IMR-90 (cell line): ENCODE measurements at regions not wholly inside any gene's neighbourhood (a gene's known extent, or its start where the extent isn't known, plus 50 kb on each side); places are given as distances from the start of the nearest gene placed in this dataset.

ENCODE experiments used
- ATAC-seq: fragments of 200-7000 bp; cut with Tn5 transposase; 2 replicates; pipeline ENCODE4 v1.9.1; 2020; ENCODE audit warnings: low read depth, mild to moderate bottlenecking, moderate library complexity
- BruUV-seq: library from RNA; stranded (reverse); fragments of 400-500 nt; replicated peaks from 2 replicates; lab custom pipeline; 2021; lab: Mats Ljungman, UMichigan
- CTCF ChIA-PET: fragments of 300-600 bp; formaldehyde crosslinking; extraction: SDS; loops from one replicate; lab custom pipeline; 2021; ENCODE audit warnings: antibody characterized with exemption; lab: Yijun Ruan, JAX
- POLR2A ChIA-PET: fragments of 300-600 bp; sonication (Branson Sonifier 250); formaldehyde crosslinking; loops from one replicate; lab custom pipeline; 2022; ENCODE audit warnings: antibody characterized with exemption; ENCODE audit not compliant: unreplicated experiment; lab: Charles Lee
- DNase-seq: peaks from one replicate; pipeline ENCODE4 v3.0.0; 2013
- H2AFZ ChIP-seq: replicated peaks from 2 replicates; pipeline ENCODE3; 2013; ENCODE audit warnings: low read length, mild to moderate bottlenecking; ENCODE audit not compliant: poor library complexity
- H2AK5ac ChIP-seq: 2 replicates; pipeline ENCODE4 v1.6.1; 2013; ENCODE audit warnings: low read depth, low read length, inconsistent platforms
- H2AK9ac ChIP-seq: replicated peaks from 2 replicates; pipeline ENCODE3; 2013; ENCODE audit warnings: mild to moderate bottlenecking, low read depth, low read length, moderate library complexity; ENCODE audit not compliant: poor library complexity
- H2BK120ac ChIP-seq: 2 replicates; pipeline ENCODE4 v1.6.1; 2013; ENCODE audit warnings: low read depth, low read length, inconsistent platforms
- H2BK15ac ChIP-seq: 3 replicates; pipeline ENCODE4 v1.6.1; 2013; ENCODE audit warnings: low read depth, low read length, inconsistent platforms
- H2BK20ac ChIP-seq: 2 replicates; pipeline ENCODE4 v1.6.1; 2013; ENCODE audit warnings: low read depth, mild to moderate bottlenecking, inconsistent platforms, low read length, moderate library complexity
- H2BK5ac ChIP-seq: 2 replicates; pipeline ENCODE4 v1.6.1; 2013; ENCODE audit warnings: mild to moderate bottlenecking, low read depth, low read length, inconsistent platforms; ENCODE audit not compliant: poor library complexity, severe bottlenecking
- H3K14ac ChIP-seq: replicated peaks from 2 replicates; pipeline ENCODE4 v1.6.1; 2013; ENCODE audit warnings: low read depth, low read length, inconsistent platforms
- H3K18ac ChIP-seq: 2 replicates; pipeline ENCODE4 v1.6.1; 2013; ENCODE audit warnings: low read depth, low read length, control low read depth
- H3K23ac ChIP-seq: 2 replicates; pipeline ENCODE4 v1.6.1; 2013; ENCODE audit warnings: low read depth, low read length, inconsistent platforms
- H3K27ac ChIP-seq: 2 replicates; pipeline ENCODE4 v1.5.1; 2013; ENCODE audit warnings: mild to moderate bottlenecking, control low read depth, low read length; ENCODE audit not compliant: insufficient read depth
- H3K27me3 ChIP-seq: 2 replicates; pipeline ENCODE4 v1.6.1; 2013; ENCODE audit warnings: low read length; ENCODE audit not compliant: control insufficient read depth, insufficient read depth
- H3K36me3 ChIP-seq: 2 replicates; pipeline ENCODE4 v1.6.1; 2013; ENCODE audit warnings: low read length, mixed read lengths; ENCODE audit not compliant: control insufficient read depth, insufficient read depth
- H3K4ac ChIP-seq: 2 replicates; pipeline ENCODE4 v1.6.1; 2013; ENCODE audit warnings: low read depth, low read length, inconsistent platforms
- H3K4me1 ChIP-seq: 2 replicates; pipeline ENCODE4 v1.6.1; 2013; ENCODE audit warnings: low read length, mixed read lengths; ENCODE audit not compliant: control insufficient read depth, insufficient read depth
- H3K4me2 ChIP-seq: 2 replicates; pipeline ENCODE4 v1.6.1; 2013; ENCODE audit warnings: low read depth, mild to moderate bottlenecking, control low read depth, low read length, moderate library complexity
- H3K4me3 ChIP-seq: 2 replicates; pipeline ENCODE4 v1.5.1; 2013; ENCODE audit warnings: low read depth, mild to moderate bottlenecking, control low read depth, low read length, moderate library complexity; ENCODE audit not compliant: insufficient read depth
- H3K56ac ChIP-seq: 2 replicates; pipeline ENCODE4 v1.6.1; 2013; ENCODE audit warnings: low read length, inconsistent platforms; ENCODE audit not compliant: insufficient read depth; ENCODE audit errors: extremely low read depth
- H3K79me1 ChIP-seq, 2 experiments: 2 replicates each; pipeline ENCODE4 v1.6.1; 2013; ENCODE audit warnings: low read length in 2 of 2, inconsistent platforms in 1 of 2, low read depth in 1 of 2
- H3K9ac ChIP-seq: 2 replicates; pipeline ENCODE4 v1.6.1; 2013; ENCODE audit warnings: low read depth, low read length, control low read depth
- H3K9me1 ChIP-seq: 2 replicates; pipeline ENCODE4 v1.6.1; 2013; ENCODE audit warnings: low read length, inconsistent platforms; ENCODE audit not compliant: insufficient read depth
- H3K9me3 ChIP-seq: 2 replicates; pipeline ENCODE4 v1.6.1; 2013; ENCODE audit warnings: low read length; ENCODE audit not compliant: control insufficient read depth, insufficient read depth
- H4K20me1 ChIP-seq: 2 replicates; pipeline ENCODE4 v1.6.1; 2013; ENCODE audit warnings: low read length, inconsistent platforms; ENCODE audit not compliant: insufficient read depth
- H4K5ac ChIP-seq: 2 replicates; pipeline ENCODE4 v1.6.1; 2013; ENCODE audit warnings: mild to moderate bottlenecking, low read depth, low read length, control low read depth
- H4K8ac ChIP-seq, 2 experiments: 2 replicates each; pipeline ENCODE4 v1.6.1; 2013; ENCODE audit warnings: low read depth in 2 of 2, low read length in 2 of 2, control low read depth in 1 of 2, inconsistent platforms in 1 of 2
- H4K91ac ChIP-seq: 2 replicates; pipeline ENCODE4 v1.6.1; 2013; ENCODE audit warnings: low read depth, low read length, inconsistent platforms; ENCODE audit not compliant: insufficient read depth
- BHLHE40 ChIP-seq: fragments of 150-350 bp; IDR thresholded peaks from 2 replicates; pipeline ENCODE4 v1.6.1; 2016; ENCODE audit warnings: mild to moderate bottlenecking, low read depth, low read length
- CEBPB ChIP-seq: IDR thresholded peaks from 2 replicates; pipeline ENCODE4 v1.6.1; 2012; ENCODE audit warnings: low read depth, low read length, improper control_type of control experiment
- CHD1 ChIP-seq: IDR thresholded peaks from 2 replicates; pipeline ENCODE4 v1.6.1; 2012; ENCODE audit warnings: low read depth, low read length, improper control_type of control experiment
- CTCF ChIP-seq: conservative IDR thresholded peaks from 2 replicates; pipeline ENCODE4 v1.5.1; 2012; ENCODE audit warnings: mild to moderate bottlenecking, low read depth, low read length, improper control_type of control experiment
- ELK1 ChIP-seq: fragments of 150-350 bp; IDR thresholded peaks from 2 replicates; pipeline ENCODE4 v1.6.1; 2016; ENCODE audit warnings: low read depth, mild to moderate bottlenecking, low read length, moderate library complexity, borderline replicate concordance
- FOS ChIP-seq: fragments of 150-350 bp; IDR thresholded peaks from 2 replicates; pipeline ENCODE4 v1.6.1; 2016; ENCODE audit warnings: low read depth, low read length
- MAFK ChIP-seq: IDR thresholded peaks from 2 replicates; pipeline ENCODE4 v1.6.1; 2012; ENCODE audit warnings: low read depth, low read length, improper control_type of control experiment
- MAZ ChIP-seq: IDR thresholded peaks from 2 replicates; pipeline ENCODE4 v1.6.1; 2012; ENCODE audit warnings: low read depth, mild to moderate bottlenecking, low read length, improper control_type of control experiment, moderate library complexity, borderline replicate concordance
- MXI1 ChIP-seq: IDR thresholded peaks from 2 replicates; pipeline ENCODE4 v1.6.1; 2012; ENCODE audit warnings: low read depth, mild to moderate bottlenecking, low read length, moderate library complexity, borderline replicate concordance
- NFE2L2 ChIP-seq: fragments of 150-350 bp; IDR thresholded peaks from 2 replicates; pipeline ENCODE4 v1.6.1; 2016; ENCODE audit warnings: low read depth, mild to moderate bottlenecking, low read length
- POLR2A ChIP-seq: IDR thresholded peaks from 2 replicates; pipeline ENCODE4 v1.6.1; 2012; ENCODE audit warnings: mild to moderate bottlenecking, low read depth, low read length
- RAD21 ChIP-seq: IDR thresholded peaks from 2 replicates; pipeline ENCODE4 v1.6.1; 2012; ENCODE audit warnings: low read length, improper control_type of control experiment
- RCOR1 ChIP-seq: IDR thresholded peaks from 2 replicates; pipeline ENCODE4 v1.6.1; 2012; ENCODE audit warnings: mild to moderate bottlenecking, low read length, improper control_type of control experiment; ENCODE audit not compliant: insufficient replicate concordance
- RFX5 ChIP-seq: IDR thresholded peaks from 2 replicates; pipeline ENCODE4 v1.8.0; 2012; ENCODE audit warnings: low read depth, mild to moderate bottlenecking, low read length, moderate library complexity
- SMC3 ChIP-seq: fragments of 150-350 bp; IDR thresholded peaks from 2 replicates; pipeline ENCODE4 v1.6.1; 2016; ENCODE audit warnings: low read depth, mild to moderate bottlenecking, antibody characterized with exemption, low read length, moderate library complexity
- USF2 ChIP-seq: fragments of 150-350 bp; IDR thresholded peaks from 2 replicates; pipeline ENCODE4 v1.6.1; 2017; ENCODE audit warnings: mild to moderate bottlenecking, antibody characterized with exemption, low read length, low read depth
- WGBS, 2 experiments: methylation state at CpG; one replicate each; pipeline versions ENCODE4 v1.1.5 to v1.1.7; 2013; ENCODE audit warnings: missing lambda C conversion rate in 2 of 2; ENCODE audit not compliant: insufficient read length in 1 of 2; ENCODE audit errors: extremely low coverage in 2 of 2; 5-methylcytosine and 5-hydroxymethylcytosine counted together
- dilution Hi-C: fragments of 300-500 bp; cut with HindIII; formaldehyde crosslinking; loops from one replicate; pipeline ENCODE4 v1.14.3; 2018; ENCODE audit warnings: low sequenced_read_pairs; ENCODE audit not compliant: unreplicated experiment
- in situ Hi-C: fragments of 300-500 bp; cut with MboI; formaldehyde crosslinking; loops from 3 replicates; pipeline ENCODE4 v1.14.3; 2019; ENCODE audit warnings: low sequenced_read_pairs, inconsistent platforms, mixed read lengths
- intact Hi-C: fragments of 100-400 bp; cut with micrococcal nuclease; formaldehyde crosslinking; loops from 2 replicates; pipeline ENCODE4 v1.10.0; 2022

GRCh38 chr11:70494559-70495350, 96.4 kb downstream of the CTTN start:
- Histone ChIP-seq H2BK20ac (no peak overlapping the region), H4K5ac (no peak overlapping the region), H2BK120ac (no peak overlapping the region), H3K18ac (no peak overlapping the region), H4K8ac (no peak overlapping the region), H3K36me3 (no peaks in the 10 kb centered on the region), H4K20me1 (no peaks in the 10 kb centered on the region; the same call in 1 of the 2 replicates), H3K4me3 (no peak overlapping the region), H4K91ac (no peak overlapping the region), H3K79me1 (no peaks in the 10 kb centered on the region), H2AFZ (peak overlapping the region; percentile 49), H3K9me1 (no peaks in the 10 kb centered on the region), H2BK5ac (no peak overlapping the region), H3K56ac (no peak overlapping the region), H3K27ac (no peak overlapping the region), H3K23ac (no peak overlapping the region), H3K4me1 (no peaks in the 10 kb centered on the region), H3K14ac (no peak overlapping the region), H2AK9ac (no peak overlapping the region), H3K9ac (no peak overlapping the region), H3K4me2 (no peak overlapping the region), H3K27me3 (peaks cover 17% of the 10 kb centered on the region; the same call in 1 of the 2 replicates), H3K9me3 (peaks cover 10% of the 10 kb centered on the region), H3K4ac (no peak overlapping the region), H2BK15ac (no peak overlapping the region), H2AK5ac (no peak overlapping the region)
- ATAC-seq (no peak), DNase-seq (no peak)
- ChIA-PET POLR2A (no interaction called here), CTCF (no interaction called here)
- in situ Hi-C loops (no loop called here), intact Hi-C loops (no loop called here), dilution Hi-C loops (no loop called here)
- no TSS peak for BruUV-seq
- TF ChIP-seq ELK1 (no peak), FOS (no peak), CEBPB (no peak), MXI1 (no peak), RFX5 (no peak), MAFK (no peak), SMC3 (no peak), MAZ (no peak), USF2 (no peak), BHLHE40 (no peak), RCOR1 (no peak), NFE2L2 (no peak), CHD1 (no peak), POLR2A (no peak), CTCF (no peak), RAD21 (no peak)
- 10% methylated on average over 2 of the region's 15 CpGs; no CpG with 5 or more reads in 1 of the 2 experiments for WGBS, 2 experiments
